ENCODE measurements at regions not wholly inside any gene's neighbourhood (a gene's known extent, or its start where the extent isn't known, plus 50 kb on each side); places are given as distances from the start of the nearest gene placed in this dataset.

DNA sequence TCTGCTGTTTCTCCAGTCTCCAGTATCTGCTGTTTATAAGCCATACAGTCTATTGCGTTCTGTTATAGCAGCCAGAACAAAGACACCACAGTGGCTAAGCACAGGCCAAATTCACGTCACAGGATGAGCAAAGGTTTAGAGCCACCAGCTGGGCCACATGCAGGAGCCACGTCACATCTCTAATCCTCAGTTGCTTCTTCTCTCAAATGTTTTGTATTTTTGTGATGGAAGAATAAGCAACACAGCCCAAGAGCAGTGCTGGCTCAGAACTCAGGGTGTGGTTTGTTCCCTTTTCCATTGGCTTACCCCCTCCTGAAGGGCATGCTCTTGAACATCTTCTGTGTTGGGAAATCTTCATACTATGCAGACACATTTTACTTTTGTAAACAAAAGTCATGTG is 309.4 kb upstream of the CDH5 start:
- peak overlapping the region; percentile 3; the same call in 1 of the 2 replicates for H2BK20ac ChIP-seq (ENCODE audit: low read depth, low read length)
- H3K27ac ChIP-seq (ENCODE audit: insufficient read depth, low read length) = no peak overlapping the region
- no peaks in the 10 kb centered on the region for H3K79me1 ChIP-seq (ENCODE audit: low read depth in 1 of 2, low read length in 2 of 2)
- no peak overlapping the region; the same call in 1 of the 2 replicates for H2BK120ac ChIP-seq (ENCODE audit: low read depth, low read length)
- H4K5ac ChIP-seq (ENCODE audit: low read depth, low read length) = peak overlapping the region; percentile 55
- H3K14ac ChIP-seq (replicated peaks; ENCODE audit: low read depth, low read length) = no peak overlapping the region
- CTCF ChIA-PET = no interaction called here
- no CpG with 5 or more reads among the region's 3 CpGs for WGBS, 2 experiments (ENCODE audit: extremely low coverage in 2 of 2, insufficient read length in 1 of 2)
- peak overlapping the region; percentile 42; the same call in 1 of the 2 replicates for H3K18ac ChIP-seq (ENCODE audit: low read depth, low read length)
- H3K4me3 ChIP-seq (ENCODE audit: insufficient read depth, low read depth, low read length) = no peak overlapping the region
- peak overlapping the region; percentile 6; the same call in 1 of the 3 replicates for H2BK15ac ChIP-seq (ENCODE audit: low read depth, low read length)
- no peaks in the 10 kb centered on the region for H3K36me3 ChIP-seq (ENCODE audit: control insufficient read depth, insufficient read depth, low read length)
- no peaks in the 10 kb centered on the region for H3K9me3 ChIP-seq (ENCODE audit: control insufficient read depth, insufficient read depth, low read length)
- intact Hi-C loops (cut with micrococcal nuclease) (no loop called here), in situ Hi-C loops (cut with MboI; ENCODE audit: low sequenced_read_pairs) (no loop called here), dilution Hi-C loops (cut with HindIII; ENCODE audit: low sequenced_read_pairs, unreplicated experiment) (no loop called here)
- POLR2A ChIA-PET (ENCODE audit: unreplicated experiment) = no interaction called here
- H3K27me3 ChIP-seq (ENCODE audit: control insufficient read depth, insufficient read depth, low read length) = peaks cover 7% of the 10 kb centered on the region
- H3K4me1 ChIP-seq (ENCODE audit: control insufficient read depth, insufficient read depth, low read length) = peaks cover 16% of the 10 kb centered on the region
- no TSS peak for BruUV-seq (replicated peaks)
- no peak overlapping the region for H4K8ac ChIP-seq (ENCODE audit: low read depth in 2 of 2, low read length in 2 of 2)
- no peak for ATAC-seq (ENCODE audit: low read depth)
- no peak overlapping the region for H2BK5ac ChIP-seq (ENCODE audit: low read depth, low read length, poor library complexity, severe bottlenecking)
- H2AK5ac ChIP-seq (ENCODE audit: low read depth, low read length) = no peak overlapping the region
- no peak overlapping the region for H3K56ac ChIP-seq (ENCODE audit: extremely low read depth, insufficient read depth, low read length)
- no peak overlapping the region for H3K23ac ChIP-seq (ENCODE audit: low read depth, low read length)
- H2AFZ ChIP-seq (replicated peaks; ENCODE audit: low read length, poor library complexity) = no peak overlapping the region
- TF ChIP-seq POLR2A (IDR thresholded peaks at IDR 0.05; ENCODE audit: low read depth, low read length) (no peak), BHLHE40 (IDR thresholded peaks at IDR 0.05; ENCODE audit: low read depth, low read length) (no peak), CTCF (conservative IDR thresholded peaks at IDR 0.05; ENCODE audit: low read depth, low read length) (no peak), FOS (IDR thresholded peaks at IDR 0.05; ENCODE audit: low read depth, low read length) (no peak), RCOR1 (IDR thresholded peaks at IDR 0.05; ENCODE audit: insufficient replicate concordance, low read length) (no peak), CHD1 (IDR thresholded peaks at IDR 0.05; ENCODE audit: low read depth, low read length) (no peak), MXI1 (IDR thresholded peaks at IDR 0.05; ENCODE audit: borderline replicate concordance, low read depth, low read length) (no peak), RAD21 (IDR thresholded peaks at IDR 0.05; ENCODE audit: low read length) (no peak), RFX5 (IDR thresholded peaks at IDR 0.05; ENCODE audit: low read depth, low read length) (no peak), MAZ (IDR thresholded peaks at IDR 0.05; ENCODE audit: borderline replicate concordance, low read depth, low read length) (no peak)
- TF ChIP-seq, protein P1, sequence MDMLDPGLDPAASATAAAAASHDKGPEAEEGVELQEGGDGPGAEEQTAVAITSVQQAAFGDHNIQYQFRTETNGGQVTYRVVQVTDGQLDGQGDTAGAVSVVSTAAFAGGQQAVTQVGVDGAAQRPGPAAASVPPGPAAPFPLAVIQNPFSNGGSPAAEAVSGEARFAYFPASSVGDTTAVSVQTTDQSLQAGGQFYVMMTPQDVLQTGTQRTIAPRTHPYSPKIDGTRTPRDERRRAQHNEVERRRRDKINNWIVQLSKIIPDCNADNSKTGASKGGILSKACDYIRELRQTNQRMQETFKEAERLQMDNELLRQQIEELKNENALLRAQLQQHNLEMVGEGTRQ (IDR thresholded peaks at IDR 0.05; ENCODE audit: low read depth, low read length) = no peak
- no peak overlapping the region for H3K4me2 ChIP-seq (ENCODE audit: low read depth, low read length)
- H2AK9ac ChIP-seq (replicated peaks; ENCODE audit: low read depth, low read length, poor library complexity) = no peak overlapping the region
- no peaks in the 10 kb centered on the region for H3K9me1 ChIP-seq (ENCODE audit: insufficient read depth, low read length)
- peak overlapping the region; percentile 10; the same call in 1 of the 2 replicates for H3K4ac ChIP-seq (ENCODE audit: low read depth, low read length)
- no peak overlapping the region for H3K9ac ChIP-seq (ENCODE audit: low read depth, low read length)
- H4K91ac ChIP-seq (ENCODE audit: insufficient read depth, low read depth, low read length) = no peak overlapping the region
- DNase-seq = no peak
- no peaks in the 10 kb centered on the region for H4K20me1 ChIP-seq (ENCODE audit: insufficient read depth, low read length)
